ENCODE measurements at regions not wholly inside any gene's neighbourhood (a gene's known extent, or its start where the extent isn't known, plus 50 kb on each side); places are given as distances from the start of the nearest gene placed in this dataset.
"Not testable (repeated sequence)": the region's sequence is repeated elsewhere in the genome, so short reads cannot be mapped to it uniquely, and the experiment has no call there.

DNA sequence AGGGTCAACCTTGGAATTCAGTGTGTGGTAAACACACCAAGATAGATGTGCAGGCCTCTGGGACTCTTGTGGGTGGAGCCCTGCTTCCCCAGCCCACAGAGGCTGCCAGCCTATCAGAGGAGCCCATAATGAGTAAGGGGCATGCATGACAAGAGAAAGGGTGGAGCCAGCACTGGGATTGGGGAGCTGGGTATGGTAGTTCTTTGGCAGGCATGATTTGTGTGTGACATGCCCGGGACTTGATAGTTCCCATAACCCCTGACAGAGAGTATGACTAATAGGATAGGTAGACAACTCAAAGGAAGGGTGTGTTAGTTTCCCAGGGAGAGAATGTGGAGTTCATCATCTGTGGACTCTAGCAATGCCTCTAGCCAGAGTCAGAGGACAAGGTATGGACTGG, 143.0 kb downstream of the EMP1 start:
- DNase-seq, result no peak

- DNase-seq, result no peak
Observed at GRCh38 chr12:13339091-13339490, 142.6 kb downstream of the EMP1 start.

GRCh38 chr12:13337791-13338190, 141.3 kb downstream of the EMP1 start:
- DNase-seq, result no peak

DNA sequence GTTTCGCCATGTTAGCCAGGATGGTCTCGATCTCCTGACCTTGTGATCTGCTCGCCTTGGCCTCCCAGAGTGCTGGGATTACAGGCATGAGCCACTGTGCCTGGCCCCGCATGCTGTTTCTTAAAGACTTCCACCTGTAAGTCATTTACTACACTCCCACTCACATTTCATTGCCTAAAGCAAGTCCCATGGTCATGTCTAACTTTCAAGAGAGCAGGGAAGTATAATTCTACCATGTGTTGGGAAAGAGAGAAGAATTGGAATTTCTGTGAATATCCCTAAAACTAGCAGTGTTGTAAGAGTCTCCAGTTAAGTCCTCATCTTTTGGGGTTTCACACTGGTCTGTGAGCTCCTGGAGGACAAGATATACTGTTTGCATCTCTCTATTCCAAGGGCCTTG, 139.7 kb downstream of the EMP1 start:
- DNase-seq, result no peak

- DNase-seq, result no peak
Observed at GRCh38 chr12:13328535-13328934, 132.0 kb downstream of the EMP1 start.

- no peak for DNase-seq
Observed at GRCh38 chr12:13326076-13326475, 129.6 kb downstream of the EMP1 start.

DNA sequence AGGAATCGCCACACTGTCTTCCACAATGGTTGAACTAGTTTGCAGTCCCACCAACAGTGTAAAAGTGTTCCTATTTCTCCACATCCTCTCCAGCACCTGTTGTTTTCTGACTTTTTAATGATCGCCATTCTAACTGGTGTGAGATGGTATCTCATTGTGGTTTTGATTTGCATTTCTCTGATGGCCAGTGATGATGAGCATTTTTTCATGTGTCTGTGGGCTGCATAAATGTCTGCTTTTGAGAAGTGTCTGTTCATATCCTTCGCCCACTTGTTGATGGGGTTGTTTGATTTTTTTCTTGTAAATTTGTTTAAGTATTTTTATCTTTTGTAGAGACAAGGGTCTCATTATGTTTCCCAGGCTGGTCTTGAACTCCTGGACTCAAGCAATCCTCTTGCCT, 128.5 kb downstream of the EMP1 start:
- not testable (repeated sequence) for DNase-seq

GRCh38 chr12:13318231-13319015, 121.9 kb downstream of the EMP1 start:
- DNase-seq, result no peak

DNA sequence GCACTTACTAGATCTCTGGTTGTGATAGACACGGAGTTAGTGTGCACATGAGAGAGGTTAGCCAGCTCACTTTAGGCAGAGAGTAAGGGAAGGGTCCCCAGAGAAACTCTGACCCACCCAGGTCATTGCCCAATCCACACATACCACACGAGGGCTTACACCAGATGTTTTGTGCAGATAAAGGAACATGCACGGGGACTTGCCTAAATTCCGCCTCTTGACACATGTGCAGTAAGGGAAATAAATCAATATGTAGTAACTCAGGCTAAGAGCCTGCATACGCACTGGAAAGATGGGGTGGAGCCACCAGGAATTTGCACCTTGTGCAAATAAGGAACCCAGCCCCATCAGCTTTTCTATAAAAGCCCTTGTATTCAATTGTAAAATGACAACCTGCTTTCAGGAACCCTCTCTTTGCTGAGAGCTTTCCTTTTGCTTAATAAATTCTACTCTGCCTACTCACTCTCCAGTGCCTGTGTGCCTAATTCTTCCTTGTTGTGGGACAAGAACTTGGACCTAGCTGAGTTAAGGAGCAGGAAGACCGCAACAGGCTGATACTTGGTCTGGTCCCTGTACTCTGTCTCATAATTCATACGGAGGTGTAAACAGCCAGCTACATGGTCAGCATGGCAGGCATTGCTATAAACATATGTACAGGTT, 120.2 kb downstream of the EMP1 start:
- DNase-seq, result no peak

- no peak for DNase-seq
Observed at GRCh38 chr12:13313886-13314285, 117.4 kb downstream of the EMP1 start.

- no peak for DNase-seq
Observed at GRCh38 chr12:13311551-13311950, 115.0 kb downstream of the EMP1 start.

GRCh38 chr12:13307143-13307816, 110.8 kb downstream of the EMP1 start:
- DNase-seq, result no peak

DNA sequence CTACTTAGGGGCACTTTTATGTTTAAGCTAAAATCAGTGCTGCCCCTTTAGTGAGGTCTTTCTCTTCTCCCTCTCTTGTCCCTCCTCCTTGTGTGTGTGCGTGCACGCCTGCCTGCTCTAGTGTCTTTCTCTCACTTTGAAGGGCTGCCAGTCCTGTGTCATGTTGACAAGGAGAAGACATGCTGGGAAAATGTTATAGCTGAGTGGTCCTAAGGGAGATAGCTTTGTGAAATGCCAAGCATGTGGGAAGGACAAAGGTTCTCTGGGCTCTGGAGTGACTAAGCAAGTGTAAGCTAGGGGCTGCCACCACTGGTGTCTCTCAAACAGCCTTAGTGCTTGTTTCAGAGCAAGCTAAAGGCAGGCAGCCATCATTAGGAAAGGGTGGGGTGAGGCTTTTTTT, 108.4 kb downstream of the EMP1 start:
- DNase-seq, result no peak

DNA sequence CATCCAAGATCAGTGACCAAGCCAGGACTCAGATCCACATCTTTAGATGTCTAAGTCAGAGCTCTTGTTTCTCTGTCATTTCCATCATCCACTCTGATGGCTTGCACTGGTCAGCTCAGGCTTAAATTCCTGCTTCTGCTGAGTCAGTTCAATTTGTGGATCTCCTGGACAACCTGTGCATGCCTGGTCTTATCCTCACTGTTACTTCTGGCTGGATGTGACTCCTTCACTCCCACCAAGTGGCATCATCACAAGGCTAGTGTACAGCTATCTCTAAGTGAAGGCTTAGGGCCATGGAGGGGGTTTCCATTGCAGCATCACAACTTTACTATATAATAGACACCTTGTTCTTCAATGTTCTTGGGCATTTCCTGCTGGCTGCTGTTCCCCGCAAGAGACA, 102.9 kb downstream of the EMP1 start:
- no peak for DNase-seq

DNA sequence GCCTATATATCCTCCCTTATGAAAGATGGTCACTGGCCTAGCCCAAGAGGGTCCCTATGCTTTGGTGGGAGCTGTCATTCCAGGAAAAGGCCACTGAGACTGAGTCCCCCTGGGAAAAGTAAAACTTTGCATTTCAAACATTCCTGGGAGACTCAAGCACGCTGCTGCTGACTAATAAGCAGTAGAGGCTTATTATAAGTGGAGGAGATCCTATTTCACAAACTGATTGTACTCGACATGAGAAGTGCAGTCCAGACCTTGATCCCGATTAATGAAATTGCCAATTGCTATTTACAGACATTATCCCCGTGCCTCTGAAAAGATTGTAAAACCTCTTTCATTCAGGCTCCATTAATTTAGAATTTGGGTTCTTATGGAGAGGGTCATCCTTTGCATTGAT, 96.6 kb downstream of the EMP1 start:
- no peak for DNase-seq

DNA sequence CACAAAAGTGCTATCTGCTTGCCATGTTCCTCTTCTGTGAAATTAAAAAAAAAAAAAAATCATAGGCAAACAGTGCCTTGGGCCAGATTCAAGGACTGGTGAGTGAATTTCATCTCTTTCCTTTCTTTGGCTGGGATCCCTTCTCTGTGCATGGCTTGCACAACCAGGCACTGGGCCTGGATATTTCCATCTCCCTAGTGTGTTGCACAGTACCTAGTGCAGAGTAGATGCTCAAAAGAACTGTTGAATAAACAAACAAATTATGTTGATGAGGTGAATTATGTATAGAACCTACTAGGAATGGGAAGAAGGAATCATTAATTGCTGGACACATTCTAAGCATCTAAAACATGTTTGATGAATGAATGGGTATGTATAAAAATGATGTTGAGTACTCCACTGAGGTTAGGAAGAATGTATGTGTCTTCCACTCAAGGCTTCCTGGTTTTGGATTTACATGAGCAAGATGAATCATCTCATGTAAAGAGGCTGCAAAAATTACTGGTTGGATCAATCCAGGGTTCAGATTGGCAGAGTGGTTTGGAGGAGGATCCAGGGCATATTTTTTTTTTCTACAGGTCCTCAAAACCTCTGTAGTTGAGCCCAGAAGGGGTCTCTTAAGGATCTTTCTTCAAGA, 93.2 kb downstream of the EMP1 start:
- DNase-seq, result no peak

DNA sequence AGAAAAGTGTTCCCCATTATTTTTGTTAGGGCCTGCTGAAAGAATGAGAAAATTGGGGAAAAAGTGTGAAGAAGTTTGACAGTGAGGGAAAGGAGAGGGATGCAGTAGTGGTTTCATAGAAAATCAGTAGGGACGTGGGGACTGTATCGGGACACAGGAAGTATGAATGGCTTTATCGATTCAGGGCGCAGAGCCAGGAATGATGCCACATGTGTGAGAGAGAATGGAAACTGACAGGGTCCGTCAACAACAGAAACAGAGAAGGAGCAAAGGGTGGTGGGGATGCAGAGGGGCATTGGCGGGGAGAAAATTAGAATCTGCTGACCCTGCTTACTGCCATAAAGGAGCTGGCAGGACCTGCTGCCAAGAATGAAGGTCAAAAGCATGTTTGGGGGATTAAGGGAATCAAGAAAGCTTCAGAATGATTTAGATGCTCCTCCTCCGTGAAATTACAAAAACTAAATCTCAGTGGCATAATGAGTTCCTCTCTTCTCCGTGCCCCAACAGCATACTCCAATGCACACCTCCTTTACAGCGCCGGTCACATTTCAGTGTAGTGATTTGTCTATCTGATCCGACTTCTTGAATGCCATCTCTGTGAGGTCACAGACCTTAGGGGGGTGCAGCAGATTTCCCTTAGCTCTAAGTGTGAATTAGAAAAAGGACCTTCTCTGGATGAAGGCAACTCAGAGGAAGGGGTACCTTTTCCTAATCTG, 92.6 kb downstream of the EMP1 start:
- DNase-seq, result no peak

GRCh38 chr12:13288501-13288900, 92.0 kb downstream of the EMP1 start:
- DNase-seq, result no peak

GRCh38 chr12:13283867-13284266, 87.3 kb downstream of the EMP1 start:
- DNase-seq, result no peak

DNA sequence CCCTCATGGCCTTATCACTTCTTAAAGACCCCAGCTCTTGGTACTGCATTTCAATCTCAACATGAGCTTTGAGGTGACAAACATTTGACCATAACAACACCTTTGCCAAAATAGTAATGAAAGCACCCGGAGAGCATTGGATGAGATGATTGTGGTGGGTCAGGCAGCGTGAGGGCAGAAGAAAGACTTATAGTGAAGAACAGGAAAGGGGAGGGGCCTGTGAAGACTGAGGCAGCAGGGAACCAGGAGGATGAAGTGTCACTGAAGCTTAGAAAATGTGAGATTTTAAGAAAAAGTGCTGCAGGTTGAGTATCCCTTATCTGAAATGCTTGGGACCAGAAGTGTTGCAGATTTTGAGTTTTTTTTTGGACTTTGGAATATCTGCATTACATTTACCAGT, 86.3 kb downstream of the EMP1 start:
- DNase-seq, result no peak

DNA sequence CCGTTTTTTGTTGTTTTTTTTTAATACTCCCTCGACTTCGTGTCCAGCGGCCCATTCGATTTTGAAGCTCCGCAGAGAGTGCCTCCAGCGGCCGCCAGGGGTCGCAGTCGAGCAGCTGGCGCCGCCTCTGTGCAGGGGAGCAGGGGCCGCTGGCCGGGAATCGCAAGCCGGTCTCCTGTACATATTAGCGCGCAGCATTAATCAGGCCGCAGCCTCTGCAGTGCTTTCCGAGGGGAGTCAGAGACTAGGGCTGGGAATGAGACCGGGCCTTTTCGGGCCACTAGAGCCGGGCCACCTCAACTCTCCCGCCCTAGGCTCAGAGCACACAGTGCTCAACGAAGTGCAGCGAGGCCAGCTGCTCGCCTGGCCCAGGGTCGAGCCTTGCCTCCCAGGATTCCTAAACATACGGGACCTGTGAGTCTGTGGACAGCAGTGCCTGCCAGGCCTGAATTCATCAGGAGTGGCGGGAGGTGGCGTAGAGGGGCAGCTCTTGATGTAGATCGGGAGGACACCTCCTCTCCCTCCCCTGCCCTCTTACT, 81.8 kb downstream of the EMP1 start:
- DNase-seq, result peak; percentile 19

GRCh38 chr12:13277293-13277692, 80.8 kb downstream of the EMP1 start:
- DNase-seq, result no peak

Measured in central memory CD4-positive, alpha-beta T cell (primary cell).